Common myeloid progenitor, CD34-positive (primary cell): ENCODE measurements at regions not wholly inside any gene's neighbourhood (a gene's known extent, or its start where the extent isn't known, plus 50 kb on each side); places are given as distances from the start of the nearest gene placed in this dataset.

Experiments used
- CTCF ChIA-PET: fragments of 350-600 bp; sonication (Branson Sonifier 250); formaldehyde crosslinking; loops from one replicate; lab custom pipeline; 2021; ENCODE audit warnings: antibody characterized with exemption; lab: Charles Lee
- POLR2A ChIA-PET: fragments of 350-600 bp; sonication (Branson Sonifier 250); formaldehyde crosslinking; loops from one replicate; lab custom pipeline; 2021; ENCODE audit warnings: antibody characterized with exemption; lab: Charles Lee
- DNase-seq, 3 donors: peaks; one replicate each; pipeline versions ENCODE4 v3.0.0 to v3.0.0-alpha.2; 2013
- H3K27ac ChIP-seq, 2 experiments: 1 replicate in 1 of 2; 2 replicates in 1 of 2; pipeline ENCODE4 v1.7.0; 2013; ENCODE audit warnings: inconsistent platforms in 2 of 2, low read length in 2 of 2, mild to moderate bottlenecking in 2 of 2, low read depth in 1 of 2, moderate library complexity in 1 of 2; ENCODE audit not compliant: severe bottlenecking in 2 of 2, insufficient read depth in 1 of 2, poor library complexity in 1 of 2
- H3K27me3 ChIP-seq, 5 experiments: replicated peaks in 2 of 5; 1 replicate in 3 of 5; 2 replicates in 2 of 5; pipeline versions ENCODE4 v1.6.1 to v1.7.0; 2013; ENCODE audit warnings: low read length in 4 of 5, mild to moderate bottlenecking in 2 of 5, moderate library complexity in 2 of 5, inconsistent platforms in 1 of 5; ENCODE audit not compliant: insufficient read depth in 5 of 5, control insufficient read depth in 4 of 5
- H3K36me3 ChIP-seq, 4 experiments: 1 replicate in 2 of 4; 2 replicates in 2 of 4; pipeline versions ENCODE4 v1.6.1 to v1.7.0; 2013; ENCODE audit warnings: low read length in 3 of 4, control low read depth in 1 of 4, mild to moderate bottlenecking in 1 of 4; ENCODE audit not compliant: control insufficient read depth in 4 of 4, insufficient read depth in 4 of 4
- H3K4me1 ChIP-seq, 4 experiments: 1 replicate in 3 of 4; 2 replicates in 1 of 4; pipeline versions ENCODE4 v1.6.1 to v1.7.1; 2013; ENCODE audit warnings: low read length in 3 of 4, mild to moderate bottlenecking in 3 of 4, control low read depth in 1 of 4, inconsistent platforms in 1 of 4, moderate library complexity in 1 of 4; ENCODE audit not compliant: control insufficient read depth in 4 of 4, insufficient read depth in 4 of 4; ENCODE audit errors: control extremely low read depth in 1 of 4
- H3K4me3 ChIP-seq, 7 experiments: 1 replicate in 4 of 7; 2 replicates in 3 of 7; pipeline versions ENCODE4 v1.5.1 to v1.7.0; 2013; ENCODE audit warnings: mild to moderate bottlenecking in 7 of 7, low read length in 6 of 7, moderate library complexity in 6 of 7, inconsistent platforms in 2 of 7, low read depth in 2 of 7, control low read depth in 1 of 7; ENCODE audit not compliant: insufficient read depth in 4 of 7, control insufficient read depth in 1 of 7; ENCODE audit errors: extremely low read depth in 1 of 7
- H3K9me3 ChIP-seq, 5 experiments: 1 replicate in 4 of 5; 2 replicates in 1 of 5; pipeline versions ENCODE4 v1.6.1 to v1.7.1; 2013; ENCODE audit warnings: low read length in 4 of 5, mild to moderate bottlenecking in 2 of 5, inconsistent platforms in 1 of 5, low read depth in 1 of 5, moderate library complexity in 1 of 5; ENCODE audit not compliant: control insufficient read depth in 4 of 5, insufficient read depth in 2 of 5; ENCODE audit errors: control extremely low read depth in 1 of 5
- WGBS: methylation state at CpG from one replicate; pipeline ENCODE4 v1.1.5; 2013; ENCODE audit not compliant: insufficient coverage; 5-methylcytosine and 5-hydroxymethylcytosine counted together

DNA sequence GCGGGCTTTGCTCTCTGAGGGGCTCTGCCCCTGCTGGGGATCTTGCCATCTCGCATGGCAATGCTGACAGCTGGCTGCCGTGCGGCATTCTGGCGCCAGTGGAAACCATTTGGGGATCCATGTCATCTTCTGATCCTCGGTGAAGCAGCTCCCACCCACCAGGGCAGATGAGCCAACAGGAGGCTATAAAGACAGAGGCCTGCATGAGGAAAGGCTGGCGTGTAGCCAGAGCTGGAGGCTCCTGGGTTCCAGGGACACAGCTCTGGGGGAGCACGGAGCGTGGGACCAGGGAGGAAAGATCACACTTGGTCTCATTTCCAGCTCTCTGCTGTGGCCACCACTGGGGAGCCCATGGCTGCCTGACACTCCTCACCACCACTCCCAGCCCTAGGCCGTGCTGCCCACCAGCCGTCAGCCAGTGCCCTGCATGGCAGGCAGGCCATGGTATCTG, 145.8 kb downstream of the ZFP36L2 start:
- Histone ChIP-seq H3K9me3 (no peaks in the 10 kb centered on the region), H3K27me3 (no peaks in the 10 kb centered on the region), H3K27ac (no peak overlapping the region), H3K4me1 (peaks cover 2 to 36% (median 21%) of the 10 kb centered on the region in 4 experiments), H3K4me3 (no peak overlapping the region), H3K36me3 (no peaks in the 10 kb centered on the region)
- CTCF ChIA-PET: interaction anchor here (1.1 to 1.7 kb wide), 2 partner anchors 10 to 18 kb away, joined by 3 to 5 read pairs; no protein-coding TSS in a partner anchor
- 100% methylated on average over 11 of the region's 11 CpGs for WGBS
- POLR2A ChIA-PET: interaction anchor here (0.6 kb wide), 1 partner anchor 242 kb away, joined by 3 read pairs; no protein-coding TSS in a partner anchor
- no peak for DNase-seq

DNA sequence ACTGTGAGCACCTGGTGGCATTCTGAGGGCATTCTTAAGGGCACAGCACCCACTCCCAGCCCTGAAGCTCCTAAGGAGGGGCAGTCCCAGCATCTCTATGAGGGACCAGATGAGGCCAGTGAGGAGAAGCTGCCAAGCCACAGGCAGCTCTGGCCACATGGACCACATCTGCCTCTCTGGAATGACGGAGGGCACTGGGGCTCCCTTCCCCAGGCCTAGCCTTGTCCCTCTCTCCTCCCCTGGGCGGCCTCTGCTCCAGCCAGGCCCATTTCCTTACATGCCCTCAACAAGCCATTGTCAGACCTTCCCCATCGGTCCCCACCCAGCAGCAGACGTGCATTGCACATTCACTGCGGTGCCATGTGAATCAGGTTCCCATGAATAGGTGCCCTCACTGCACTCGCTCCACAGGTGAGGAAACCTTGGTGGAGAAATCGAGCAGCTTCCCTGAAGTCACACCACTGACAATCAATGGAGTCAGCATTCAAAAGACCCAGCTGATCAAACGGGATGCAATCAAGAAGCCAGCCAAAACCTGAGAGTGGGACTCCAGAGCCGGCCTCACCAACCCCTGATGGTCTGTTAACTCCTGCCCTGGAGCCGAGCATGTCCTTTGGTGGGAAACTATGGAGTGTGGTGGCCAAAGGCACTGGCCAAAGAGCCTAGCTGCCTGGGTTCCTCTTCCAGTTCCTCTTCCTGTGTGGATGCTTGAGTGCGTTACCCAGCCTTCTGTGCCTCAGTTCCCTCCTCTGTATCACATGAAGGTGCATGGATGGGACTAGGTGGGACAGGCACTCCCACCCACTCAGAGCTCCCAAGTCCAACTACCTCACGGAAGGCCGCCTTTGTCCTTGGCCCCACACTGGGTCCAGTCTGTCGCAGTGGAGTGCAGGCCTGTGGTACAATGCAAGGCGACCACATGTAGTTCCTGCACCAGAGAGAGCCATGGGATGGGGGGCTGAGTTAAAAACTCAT, 147.3 kb downstream of the ZFP36L2 start:
- CTCF ChIA-PET: interaction anchor here (1.5 kb wide), 1 partner anchor 55 kb away, joined by 3 read pairs; no protein-coding TSS in a partner anchor
- Histone ChIP-seq H3K36me3 (no peaks in the 10 kb centered on the region), H3K27me3 (no peaks in the 10 kb centered on the region), H3K4me3 (no peak overlapping the region), H3K4me1 (peaks cover 0 to 23% (median 10%) of the 10 kb centered on the region in 4 experiments), H3K9me3 (no peaks in the 10 kb centered on the region), H3K27ac (no peak overlapping the region)
- POLR2A ChIA-PET: interaction anchor here (0.6 kb wide), 1 partner anchor 34 kb away, joined by 6 read pairs; no protein-coding TSS in a partner anchor
- 86% methylated on average over 11 of the region's 15 CpGs for WGBS
- DNase-seq: no peak

DNA sequence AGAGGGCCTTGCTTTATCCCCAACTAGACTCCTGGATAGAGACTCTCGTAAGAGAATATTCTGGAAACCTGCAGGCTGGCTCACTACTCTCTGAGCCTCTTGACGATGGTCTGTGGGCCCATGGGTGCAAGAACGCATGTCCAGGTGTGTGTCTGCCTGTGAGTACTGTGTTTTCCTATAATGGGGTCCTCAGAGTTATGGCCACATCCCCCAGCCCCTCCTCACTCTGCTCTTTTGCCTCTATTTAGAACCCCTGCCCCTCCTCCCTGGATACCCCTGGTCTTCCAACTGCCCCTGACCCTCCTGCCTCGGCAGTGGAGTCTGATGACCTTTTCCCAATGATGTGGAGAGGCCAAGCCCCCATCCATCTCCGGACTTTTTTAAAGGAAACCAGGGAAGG, 148.1 kb downstream of the ZFP36L2 start:
- H3K27ac ChIP-seq: no peak overlapping the region
- no peak for DNase-seq
- WGBS: 99% methylated on average over 5 of the region's 5 CpGs
- no peaks in the 10 kb centered on the region for H3K36me3 ChIP-seq
- no peaks in the 10 kb centered on the region for H3K9me3 ChIP-seq
- no peaks in the 10 kb centered on the region for H3K27me3 ChIP-seq
- POLR2A ChIA-PET: interaction anchor here (0.5 kb wide), 1 partner anchor 128 kb away, joined by 3 read pairs; no protein-coding TSS in a partner anchor
- peaks cover 0 to 22% (median 10%) of the 10 kb centered on the region in 4 experiments for H3K4me1 ChIP-seq
- no peak overlapping the region for H3K4me3 ChIP-seq
- CTCF ChIA-PET: interaction anchor here (0.8 kb wide), 1 partner anchor 10 kb away, joined by 3 read pairs; no protein-coding TSS in a partner anchor

DNA sequence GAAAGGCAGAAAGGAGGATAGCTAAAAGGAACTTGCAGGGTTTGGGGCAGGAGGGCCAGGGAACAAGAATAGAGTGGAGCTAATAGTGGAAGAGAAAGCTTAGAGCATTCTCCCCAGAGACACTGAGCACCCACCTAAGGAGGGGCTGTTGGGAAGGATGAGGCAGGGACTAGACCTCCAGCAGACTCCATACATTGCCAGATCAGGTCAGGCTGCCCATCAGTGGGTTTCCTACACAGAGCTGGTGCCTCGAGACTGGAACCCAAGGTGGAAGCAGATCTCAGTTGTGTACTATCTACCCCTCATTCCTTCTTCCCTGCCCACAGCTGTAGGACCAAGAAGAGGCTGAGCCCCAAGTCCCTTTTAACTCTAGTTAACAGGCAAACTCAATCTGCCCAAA, 148.5 kb downstream of the ZFP36L2 start:
- Histone ChIP-seq H3K27me3 (no peaks in the 10 kb centered on the region), H3K27ac (no peak overlapping the region), H3K4me1 (peaks cover 0 to 20% (median 11%) of the 10 kb centered on the region in 4 experiments), H3K9me3 (no peaks in the 10 kb centered on the region), H3K4me3 (no peak overlapping the region), H3K36me3 (no peaks in the 10 kb centered on the region)
- no CpG with 5 or more reads among the region's 1 CpG for WGBS
- CTCF ChIA-PET: interaction anchor here (0.8 to 1.0 kb wide), 2 partner anchors 11 to 46 kb away, joined by 3 read pairs; no protein-coding TSS in a partner anchor
- no peak for DNase-seq
- POLR2A ChIA-PET: interaction anchor here (0.5 kb wide), 1 partner anchor 128 kb away, joined by 3 read pairs; no protein-coding TSS in a partner anchor

DNA sequence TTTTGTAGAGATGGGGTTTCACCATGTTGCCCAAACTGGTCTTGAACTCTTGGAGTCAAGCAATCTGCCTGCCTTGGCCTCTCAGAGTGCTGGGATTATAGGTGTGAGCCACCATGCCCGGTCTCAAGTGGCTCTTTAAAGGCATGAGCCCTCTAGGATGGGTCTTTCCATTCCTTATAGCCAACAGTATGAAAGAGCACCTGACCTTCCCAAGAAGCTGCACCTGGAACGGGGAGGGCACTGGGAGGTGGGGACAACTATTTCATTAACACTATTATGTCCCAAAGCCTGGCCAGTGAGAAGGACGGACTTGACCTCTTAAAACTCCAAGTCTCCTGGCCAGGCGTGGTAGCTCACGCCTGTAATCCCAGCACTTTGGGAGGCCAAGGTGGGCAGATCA, 149.7 kb downstream of the ZFP36L2 start:
- Histone ChIP-seq H3K36me3 (no peaks in the 10 kb centered on the region), H3K4me3 (no peak overlapping the region), H3K9me3 (no peaks in the 10 kb centered on the region), H3K27ac (no peak overlapping the region), H3K4me1 (peaks cover 0 to 12% (median 7%) of the 10 kb centered on the region in 4 experiments), H3K27me3 (no peaks in the 10 kb centered on the region)
- ChIA-PET POLR2A (no interaction called here), CTCF (interaction anchor here (1.0 kb wide), 1 partner anchor 47 kb away, joined by 3 read pairs; no protein-coding TSS in a partner anchor)
- no peak for DNase-seq
- WGBS: 100% methylated on average over 2 of the region's 5 CpGs

DNA sequence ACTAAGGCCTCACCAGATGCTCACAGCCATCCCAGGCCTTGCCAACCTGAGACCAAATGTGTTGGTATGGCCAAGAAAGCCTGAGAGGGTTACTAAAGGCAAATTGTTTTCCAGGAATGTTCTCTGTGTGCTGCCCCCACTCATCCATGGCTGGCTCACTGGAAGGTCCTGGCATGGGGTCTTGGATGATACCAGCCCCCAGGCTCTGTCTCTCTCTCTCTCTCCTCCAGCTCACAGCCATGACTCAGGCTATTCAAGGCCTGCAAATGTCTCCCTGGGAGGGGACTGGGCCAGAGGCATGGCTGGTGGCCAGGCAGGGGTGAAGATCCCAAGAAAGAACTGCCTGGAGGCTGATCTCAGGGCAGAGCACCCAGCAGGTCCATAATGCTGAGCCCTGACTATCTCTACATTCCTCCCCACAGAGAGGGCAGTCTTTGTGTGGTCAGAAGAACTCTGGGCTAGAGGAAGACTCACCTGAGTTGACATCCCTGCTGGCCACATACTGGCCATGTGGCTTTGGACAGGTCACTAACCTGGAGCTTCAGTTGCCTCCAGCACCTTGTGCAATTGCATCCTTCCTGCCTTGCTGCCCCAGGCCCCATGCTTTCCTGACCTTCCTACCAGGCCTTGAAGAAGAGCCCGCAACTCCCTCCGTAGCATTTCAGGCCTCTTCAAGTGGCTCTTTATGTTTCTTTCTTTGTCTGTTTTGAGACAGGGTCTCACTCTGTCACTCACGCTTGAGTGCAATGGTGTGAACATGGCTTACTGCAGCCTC, 150.4 kb downstream of the ZFP36L2 start:
- H3K36me3 ChIP-seq: no peaks in the 10 kb centered on the region
- POLR2A ChIA-PET: no interaction called here
- CTCF ChIA-PET: no interaction called here
- H3K27ac ChIP-seq: no peak overlapping the region
- no peaks in the 10 kb centered on the region for H3K27me3 ChIP-seq
- no peak for DNase-seq
- WGBS: 95% methylated on average over 3 of the region's 3 CpGs
- H3K4me1 ChIP-seq: peaks cover 0 to 12% (median 7%) of the 10 kb centered on the region in 4 experiments
- no peak overlapping the region for H3K4me3 ChIP-seq
- no peaks in the 10 kb centered on the region for H3K9me3 ChIP-seq
